Fibroblast of lung (primary cell): ENCODE measurements at regions not wholly inside any gene's neighbourhood (a gene's known extent, or its start where the extent isn't known, plus 50 kb on each side); places are given as distances from the start of the nearest gene placed in this dataset.

Experiments
- DNase-seq, 2 donors: peaks; one replicate each; pipeline versions ENCODE4 v3.0.0 to v3.0.0-alpha.2; 2010; ENCODE audit warnings: low read depth in 2 of 2
- H2AFZ ChIP-seq: 2 replicates; pipeline ENCODE4 v1.5.1; 2012; ENCODE audit warnings: low read length, control low read depth, inconsistent platforms
- H3K27ac ChIP-seq: 2 replicates; pipeline ENCODE4 v1.5.1; 2011; ENCODE audit warnings: low read length, control low read depth; ENCODE audit not compliant: insufficient read depth
- H3K27me3 ChIP-seq: 2 replicates; pipeline ENCODE4 v1.5.1; 2011; ENCODE audit warnings: mild to moderate bottlenecking, low read length; ENCODE audit not compliant: control insufficient read depth, insufficient read depth
- H3K36me3 ChIP-seq: 2 replicates; pipeline ENCODE4 v1.5.1; 2011; ENCODE audit warnings: low read length; ENCODE audit not compliant: control insufficient read depth, insufficient read depth
- H3K4me1 ChIP-seq: 2 replicates; pipeline ENCODE4 v1.5.1; 2011; ENCODE audit warnings: low read length; ENCODE audit not compliant: control insufficient read depth, insufficient read depth; ENCODE audit errors: extremely low read depth
- H3K4me2 ChIP-seq: 2 replicates; pipeline ENCODE4 v1.5.1; 2011; ENCODE audit warnings: low read length, control low read depth; ENCODE audit not compliant: insufficient read depth; ENCODE audit errors: extremely low read depth
- H3K4me3 ChIP-seq, 4 experiments: fragments of 200-600 bp in 1 of 4; sonication (generic) in 1 of 4; replicated peaks in 1 of 4; 2 replicates each; pipeline ENCODE4 v1.5.1; 2011 to 2016; ENCODE audit warnings: low read length in 4 of 4, low read depth in 3 of 4, mild to moderate bottlenecking in 3 of 4, control low read depth in 2 of 4, inconsistent platforms in 1 of 4, mixed read lengths in 1 of 4; ENCODE audit not compliant: insufficient read depth in 1 of 4; ENCODE audit errors: control extremely low read depth in 1 of 4
- H3K79me2 ChIP-seq: 2 replicates; pipeline ENCODE4 v1.5.1; 2012; ENCODE audit warnings: mild to moderate bottlenecking, low read length, inconsistent platforms; ENCODE audit not compliant: control insufficient read depth, insufficient read depth
- H3K9ac ChIP-seq: 2 replicates; pipeline ENCODE4 v1.5.1; 2011; ENCODE audit warnings: mild to moderate bottlenecking, low read length, control low read depth; ENCODE audit not compliant: insufficient read depth
- H3K9me3 ChIP-seq: 2 replicates; pipeline ENCODE4 v1.5.1; 2012; ENCODE audit warnings: low read depth, low read length; ENCODE audit not compliant: control insufficient read depth, insufficient read depth
- H4K20me1 ChIP-seq: 2 replicates; pipeline ENCODE4 v1.5.1; 2011; ENCODE audit warnings: low read length; ENCODE audit not compliant: control insufficient read depth, insufficient read depth; ENCODE audit errors: extremely low read depth
- CTCF ChIP-seq, 2 donors: IDR thresholded peaks in 1 of 2; conservative IDR thresholded peaks in 1 of 2; 1 replicate in 1 of 2; 2 replicates in 1 of 2; pipeline ENCODE4 v1.5.1; 2011 to 2012; ENCODE audit warnings: low read length in 2 of 2, control low read depth in 1 of 2, inconsistent platforms in 1 of 2, low read depth in 1 of 2, mild to moderate bottlenecking in 1 of 2
- EZH2 ChIP-seq: IDR thresholded peaks from 2 replicates; pipeline ENCODE4 v1.5.1; 2012; ENCODE audit warnings: low read length, control low read depth, mild to moderate bottlenecking; ENCODE audit errors: missing control alignments

GRCh38 chr20:60963146-60963545, 288.9 kb upstream of the CDH4 start:
- no peaks in the 10 kb centered on the region for H3K27me3 ChIP-seq
- no peak for TF ChIP-seq EZH2
- H3K9ac ChIP-seq = no peak overlapping the region
- no peaks in the 10 kb centered on the region for H3K4me1 ChIP-seq
- no peaks in the 10 kb centered on the region for H3K79me2 ChIP-seq
- no peaks in the 10 kb centered on the region for H3K36me3 ChIP-seq
- H3K4me2 ChIP-seq = no peak overlapping the region
- no peaks in the 10 kb centered on the region for H3K9me3 ChIP-seq
- no peak overlapping the region for H3K4me3 ChIP-seq
- DNase-seq = no peak
- H3K27ac ChIP-seq = no peak overlapping the region
- H4K20me1 ChIP-seq = no peaks in the 10 kb centered on the region
- H2AFZ ChIP-seq = no peak overlapping the region

GRCh38 chr20:60964911-60965310, 287.1 kb upstream of the CDH4 start:
- Histone ChIP-seq H3K4me3 (no peak overlapping the region), H3K36me3 (no peaks in the 10 kb centered on the region), H3K27me3 (no peaks in the 10 kb centered on the region), H3K4me2 (no peak overlapping the region), H3K9me3 (no peaks in the 10 kb centered on the region), H2AFZ (no peak overlapping the region), H3K79me2 (no peaks in the 10 kb centered on the region), H4K20me1 (no peaks in the 10 kb centered on the region), H3K9ac (no peak overlapping the region), H3K27ac (no peak overlapping the region), H3K4me1 (no peaks in the 10 kb centered on the region)
- no peak for DNase-seq
- TF ChIP-seq CTCF (conservative IDR thresholded peaks at IDR 0.05 in 1 of 2, IDR thresholded peaks at IDR 0.05 in 1 of 2; ENCODE audit: low read depth in 1 of 2, low read length in 2 of 2) = no peak
- no peak for TF ChIP-seq EZH2

GRCh38 chr20:60966031-60966430, 286.0 kb upstream of the CDH4 start:
- TF ChIP-seq CTCF (conservative IDR thresholded peaks at IDR 0.05 in 1 of 2, IDR thresholded peaks at IDR 0.05 in 1 of 2; ENCODE audit: low read depth in 1 of 2, low read length in 2 of 2) (no peak), EZH2 (no peak)
- Histone ChIP-seq H4K20me1 (no peaks in the 10 kb centered on the region), H3K4me1 (no peaks in the 10 kb centered on the region), H3K27ac (no peak overlapping the region), H2AFZ (no peak overlapping the region), H3K4me3 (no peak overlapping the region), H3K9ac (no peak overlapping the region), H3K36me3 (no peaks in the 10 kb centered on the region), H3K79me2 (no peaks in the 10 kb centered on the region), H3K9me3 (no peaks in the 10 kb centered on the region), H3K4me2 (no peak overlapping the region), H3K27me3 (no peaks in the 10 kb centered on the region)
- DNase-seq = no peak
